NCI-H526 treated with DMSO at 0.1 percent for 48 hours (cell line): ENCODE measurements at regions not wholly inside any gene's neighbourhood (a gene's known extent, or its start where the extent isn't known, plus 50 kb on each side); places are given as distances from the start of the nearest gene placed in this dataset.
A peak's percentile ranks its signal among the peaks of the same experiment; 100 is the strongest.
"Not testable (repeated sequence)": the region's sequence is repeated elsewhere in the genome, so short reads cannot be mapped to it uniquely, and the experiment has no call there.

ENCODE experiments used
- DNase-seq: peaks from one replicate; lab custom pipeline; 2025; lab: John Stamatoyannopoulos, UW

- no peak for DNase-seq
These were observed 238.6 kb upstream of the SLC8A1 start for GRCh38 chr2:40690525-40690924.

- DNase-seq = no peak
These were observed 248.5 kb upstream of the SLC8A1 start for GRCh38 chr2:40700231-40700954.

DNA sequence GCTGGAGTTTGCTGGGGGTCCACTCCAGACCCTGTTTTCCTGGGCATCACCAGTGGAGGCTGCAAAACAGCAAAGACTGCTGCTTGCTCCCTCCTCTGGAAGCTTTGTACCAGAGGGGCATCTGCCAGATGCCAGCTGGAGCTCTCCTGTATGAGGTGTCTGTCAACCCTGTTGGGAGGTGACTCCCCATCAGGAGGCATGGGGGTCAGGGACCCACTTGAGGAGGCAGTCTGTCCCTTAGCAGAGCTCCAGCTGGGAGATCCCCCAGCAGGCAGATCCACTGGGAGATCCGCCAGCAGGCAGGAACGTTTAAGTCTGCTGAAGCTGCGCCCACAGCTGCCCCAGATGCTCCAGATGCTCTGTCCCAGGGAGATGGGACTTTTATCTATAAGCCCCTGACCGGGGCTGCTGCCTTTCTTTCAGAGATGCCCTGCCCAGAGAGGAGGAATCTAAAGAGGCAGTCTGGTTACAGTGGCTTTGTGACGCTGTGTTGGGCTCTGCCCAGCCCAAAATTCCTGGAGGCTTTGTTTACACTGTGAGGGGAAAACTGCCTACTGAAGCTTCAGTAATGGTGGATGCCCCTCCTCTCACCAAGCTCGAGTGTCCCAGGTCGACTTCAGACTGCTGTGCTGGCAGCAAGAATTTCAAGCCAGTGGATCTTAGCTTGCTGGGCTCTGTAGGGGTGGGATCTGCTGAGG is 260.5 kb upstream of the SLC8A1 start:
- DNase-seq = not testable (repeated sequence)

DNA sequence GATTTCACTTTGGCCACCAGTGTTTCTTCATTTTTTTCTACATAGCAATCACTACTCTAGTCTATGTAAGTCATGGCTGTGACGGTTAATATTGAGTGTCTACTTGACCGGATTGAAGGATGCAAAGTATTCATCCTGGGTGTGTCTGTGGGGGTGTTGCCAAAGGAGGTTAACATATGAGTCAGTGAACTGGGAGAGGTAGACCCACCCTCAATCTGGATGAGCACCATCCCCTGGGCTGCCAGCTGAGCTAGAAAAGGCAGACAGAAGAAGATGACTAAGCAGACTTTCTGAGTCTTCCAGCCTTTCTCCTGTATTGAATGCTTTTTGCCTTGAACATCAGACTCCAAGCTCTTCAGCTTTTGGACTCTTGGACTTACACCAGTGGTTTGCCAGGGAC is 265.0 kb upstream of the SLC8A1 start:
- DNase-seq = no peak

- DNase-seq = no peak
These were observed 267.5 kb upstream of the SLC8A1 start for GRCh38 chr2:40719414-40719813.

- no peak for DNase-seq
These were observed 269.7 kb upstream of the SLC8A1 start for GRCh38 chr2:40721595-40721994.

GRCh38 chr2:40723194-40723593 is 271.3 kb upstream of the SLC8A1 start:
- no peak for DNase-seq

DNA sequence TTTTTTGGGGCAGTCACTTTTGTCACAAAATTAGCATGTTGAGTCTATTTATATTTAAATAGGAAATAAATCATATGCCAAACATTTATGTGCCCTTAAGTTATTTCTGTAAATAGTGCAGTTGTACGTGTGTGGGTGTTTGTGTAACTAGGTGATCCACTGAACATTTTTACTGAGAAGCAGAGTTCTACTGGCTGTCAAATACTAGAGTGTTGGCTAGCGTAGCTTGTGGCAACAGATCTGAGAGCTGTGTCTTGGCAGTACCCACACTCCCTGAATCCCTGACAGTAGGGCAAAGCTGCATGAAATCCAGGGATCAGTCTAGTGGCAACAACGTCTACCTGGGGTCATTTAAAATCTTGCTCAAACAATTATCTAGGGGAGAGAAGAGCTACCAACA is 273.1 kb upstream of the SLC8A1 start:
- no peak for DNase-seq

DNA sequence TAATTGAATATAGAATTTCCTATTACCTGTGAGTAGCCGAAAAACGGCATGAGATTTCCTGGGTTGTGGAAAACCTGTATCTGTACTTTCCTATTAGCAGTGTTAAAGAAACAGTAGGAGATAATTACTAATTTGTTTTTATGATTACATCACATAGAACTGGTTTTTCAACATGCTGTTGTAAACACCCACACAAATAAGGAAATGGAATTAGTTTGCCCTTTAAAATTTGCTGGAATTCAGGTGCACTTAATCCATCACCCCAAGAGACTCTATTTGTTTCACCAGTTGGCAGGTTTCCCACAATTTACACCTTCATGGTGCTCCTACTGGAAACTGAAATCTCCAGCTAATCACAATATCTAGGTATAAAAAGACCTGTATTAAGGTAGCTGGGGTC is 274.1 kb upstream of the SLC8A1 start:
- DNase-seq = no peak

- DNase-seq = no peak
These were observed 282.9 kb upstream of the SLC8A1 start for GRCh38 chr2:40734797-40735196.

GRCh38 chr2:40737180-40737579 is 285.3 kb upstream of the SLC8A1 start:
- DNase-seq = no peak

GRCh38 chr2:40740419-40740818 is 288.5 kb upstream of the SLC8A1 start:
- DNase-seq = no peak

DNA sequence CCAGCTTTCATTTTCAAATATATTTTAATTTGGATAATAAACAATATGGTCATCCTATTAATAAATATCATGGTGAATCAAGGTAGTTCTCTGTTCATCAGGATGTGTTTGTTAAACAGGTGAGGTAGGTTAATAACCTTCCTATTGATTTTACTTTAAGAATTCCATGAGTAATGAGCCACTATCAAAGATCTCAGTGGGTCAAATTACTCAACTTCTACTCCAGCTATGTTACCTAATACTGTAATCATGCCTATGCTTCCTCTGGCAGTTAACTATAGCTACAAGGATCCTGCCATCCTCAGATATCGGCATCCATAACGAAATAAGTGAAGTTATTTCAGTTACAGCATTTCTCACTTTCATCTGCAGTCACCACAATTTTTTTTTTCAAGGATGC is 289.6 kb upstream of the SLC8A1 start:
- DNase-seq = no peak

DNA sequence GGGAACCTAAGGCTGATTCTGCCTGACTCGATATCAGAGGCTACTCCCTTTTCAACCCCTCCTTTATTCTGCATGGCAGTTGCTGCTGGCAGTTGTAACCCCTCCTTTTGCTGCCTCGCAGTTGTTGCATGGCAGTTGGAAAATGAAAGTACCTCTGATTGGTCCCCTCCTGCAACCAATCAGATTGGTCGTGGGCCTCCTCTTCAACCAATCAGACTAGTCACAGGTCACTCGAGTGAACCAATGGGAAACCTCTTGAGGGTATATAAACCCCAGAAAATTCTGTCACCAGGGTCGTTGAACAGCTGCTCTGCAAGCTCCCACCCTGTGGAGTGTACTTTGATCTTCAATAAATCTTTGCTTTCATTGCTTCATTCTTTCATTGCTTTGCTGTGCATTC is 294.3 kb upstream of the SLC8A1 start:
- no peak for DNase-seq

DNA sequence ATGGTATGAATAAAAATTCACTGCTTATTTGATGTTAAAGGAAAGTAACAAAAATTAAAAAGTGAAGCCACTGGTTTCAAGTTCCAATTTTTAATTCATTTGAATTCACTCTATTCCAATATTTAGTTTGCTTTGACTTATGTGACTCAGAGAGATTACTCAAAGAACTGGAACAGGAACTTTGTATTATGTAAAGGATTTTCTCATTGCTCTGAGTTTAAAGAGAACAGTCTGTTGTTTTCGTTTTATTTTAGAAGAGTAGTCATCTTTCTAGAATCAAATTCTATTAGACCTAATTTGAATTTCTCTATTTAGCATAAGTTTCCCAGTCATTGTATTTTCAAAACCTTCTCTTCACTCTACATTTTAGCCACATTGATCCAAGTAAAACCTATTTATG is 300.1 kb upstream of the SLC8A1 start:
- DNase-seq = no peak

DNA sequence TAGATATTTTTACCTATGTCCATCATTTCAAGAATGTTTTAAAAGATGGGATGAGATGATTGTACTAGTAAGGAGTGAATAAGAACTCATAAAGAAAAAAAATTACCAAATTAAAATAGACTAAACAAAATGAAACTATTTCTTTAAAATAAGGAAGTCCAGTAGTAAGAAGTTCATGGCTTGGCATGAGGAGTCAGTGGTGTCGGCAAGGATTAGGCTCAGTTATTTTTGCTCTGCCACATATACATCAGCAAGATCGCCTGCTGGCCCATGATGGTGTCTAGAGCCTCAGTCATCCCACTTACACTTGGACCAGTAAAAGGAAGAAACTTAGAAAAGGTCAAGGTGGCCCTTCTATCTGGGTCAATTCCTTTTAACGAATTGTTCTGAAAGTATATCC is 300.9 kb upstream of the SLC8A1 start:
- DNase-seq = no peak

DNA sequence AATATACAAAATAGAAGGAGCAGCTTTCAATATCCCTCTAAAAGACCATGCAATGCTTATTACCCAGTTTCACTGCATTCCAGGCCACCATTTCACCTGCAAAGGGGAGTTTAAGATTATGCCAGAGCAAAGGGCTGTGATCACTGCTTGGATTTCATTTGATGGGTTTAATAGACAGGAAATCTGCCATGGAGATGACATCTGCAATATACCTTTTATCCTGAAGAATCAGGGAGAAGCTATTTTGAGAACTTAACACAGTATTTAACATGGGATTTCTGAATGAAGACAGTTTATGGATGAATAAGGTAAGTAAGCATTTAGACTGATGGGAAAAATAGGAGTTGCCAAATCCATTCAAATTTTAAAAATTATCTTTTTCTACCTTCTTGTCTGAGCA is 303.0 kb upstream of the SLC8A1 start:
- no peak for DNase-seq

- DNase-seq = no peak
These were observed 306.7 kb upstream of the SLC8A1 start for GRCh38 chr2:40758401-40759155.

- DNase-seq = peak; percentile 18
These were observed 308.3 kb upstream of the SLC8A1 start for GRCh38 chr2:40760071-40760666.

GRCh38 chr2:40773291-40773690 is 321.4 kb upstream of the SLC8A1 start:
- DNase-seq = no peak

GRCh38 chr2:40783704-40784103 is 331.8 kb upstream of the SLC8A1 start:
- DNase-seq = no peak

DNA sequence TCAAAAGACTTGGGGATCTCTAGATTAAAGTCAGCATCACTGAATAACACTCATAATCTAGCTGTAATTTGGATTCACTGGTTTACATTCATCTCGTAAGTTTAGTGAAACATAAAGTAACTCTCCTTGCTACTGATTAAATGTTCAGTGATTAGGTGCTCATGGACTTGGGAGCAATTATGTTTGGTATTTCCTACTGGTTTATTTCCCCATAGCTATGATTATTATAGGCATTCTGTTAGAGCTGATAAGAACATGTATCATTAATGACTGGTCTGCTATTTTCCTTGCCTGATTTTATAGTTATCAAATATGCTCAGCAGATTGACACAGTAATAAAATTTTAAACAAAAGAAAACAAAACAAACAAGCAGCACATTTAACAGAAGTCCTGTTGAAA is 334.7 kb upstream of the SLC8A1 start:
- no peak for DNase-seq

DNA sequence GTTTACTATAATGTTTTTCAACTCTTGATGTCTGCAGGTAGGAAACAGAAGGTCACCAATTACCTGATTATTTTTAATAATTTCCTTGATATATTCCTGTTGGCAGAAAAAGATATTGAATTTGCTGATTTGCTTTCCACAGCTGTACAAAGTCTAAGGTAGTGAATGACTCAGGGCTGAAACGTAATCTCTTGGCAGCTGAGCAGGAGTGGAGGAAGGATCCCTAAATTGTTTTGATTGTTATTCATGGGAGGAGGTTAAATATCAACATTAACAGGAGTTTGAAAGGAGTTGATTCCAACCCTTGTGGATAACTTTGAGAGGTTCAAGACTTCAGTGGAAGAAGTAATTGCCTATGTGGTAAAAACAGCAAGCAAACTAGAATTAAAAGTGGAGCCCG is 345.2 kb upstream of the SLC8A1 start:
- DNase-seq = no peak
